Activated CD8-positive, alpha-beta T cell treated with anti-CD3 and anti-CD28 coated beads for 36 hours (primary cell): ENCODE measurements at regions not wholly inside any gene's neighbourhood (a gene's known extent, or its start where the extent isn't known, plus 50 kb on each side); places are given as distances from the start of the nearest gene placed in this dataset.

ENCODE experiments used
- ATAC-seq: fragments of 200-7000 bp; cut with Tn5 transposase; one replicate; pipeline ENCODE4 v1.10.0; 2021; ENCODE audit warnings: mild to moderate bottlenecking, moderate library complexity
- CTCF ChIA-PET: fragments of 350-600 bp; sonication (Branson Sonifier 250); formaldehyde crosslinking; loops from one replicate; lab custom pipeline; 2021; ENCODE audit warnings: antibody characterized with exemption; lab: Charles Lee
- POLR2A ChIA-PET: fragments of 350-600 bp; sonication (Branson Sonifier 250); formaldehyde crosslinking; loops from one replicate; lab custom pipeline; 2021; ENCODE audit warnings: antibody characterized with exemption; lab: Charles Lee
- DNase-seq: peaks from one replicate; pipeline ENCODE4 v3.0.0-alpha.2; 2020
- H3K27ac Mint-ChIP-seq: one replicate; pipeline ENCODE4 v1.8.0; 2021; ENCODE audit warnings: mild to moderate bottlenecking, mixed read lengths
- H3K27me3 Mint-ChIP-seq: one replicate; pipeline ENCODE4 v1.8.0; 2021; ENCODE audit warnings: mixed read lengths
- H3K36me3 Mint-ChIP-seq: one replicate; pipeline ENCODE4 v1.8.0; 2021; ENCODE audit warnings: low read depth, mixed read lengths
- H3K4me1 Mint-ChIP-seq: one replicate; pipeline ENCODE4 v1.8.0; 2021; ENCODE audit warnings: low read depth, mixed read lengths
- H3K4me3 Mint-ChIP-seq: one replicate; pipeline ENCODE4 v1.8.0; 2021; ENCODE audit warnings: mild to moderate bottlenecking, moderate library complexity, mixed read lengths
- H3K9me3 Mint-ChIP-seq: one replicate; pipeline ENCODE4 v1.8.0; 2021; ENCODE audit warnings: mixed read lengths
- intact Hi-C: fragments of 100-400 bp; cut with micrococcal nuclease; formaldehyde crosslinking; loops from one replicate; pipeline ENCODE4 v1.10.0; 2022
- TF ChIP-seq, protein P1 (sequence below): fragments of 200-600 bp; IDR thresholded peaks from one replicate; pipeline ENCODE4 v1.8.0; 2022; ENCODE audit warnings: antibody characterized with exemption, mild to moderate bottlenecking

DNA sequence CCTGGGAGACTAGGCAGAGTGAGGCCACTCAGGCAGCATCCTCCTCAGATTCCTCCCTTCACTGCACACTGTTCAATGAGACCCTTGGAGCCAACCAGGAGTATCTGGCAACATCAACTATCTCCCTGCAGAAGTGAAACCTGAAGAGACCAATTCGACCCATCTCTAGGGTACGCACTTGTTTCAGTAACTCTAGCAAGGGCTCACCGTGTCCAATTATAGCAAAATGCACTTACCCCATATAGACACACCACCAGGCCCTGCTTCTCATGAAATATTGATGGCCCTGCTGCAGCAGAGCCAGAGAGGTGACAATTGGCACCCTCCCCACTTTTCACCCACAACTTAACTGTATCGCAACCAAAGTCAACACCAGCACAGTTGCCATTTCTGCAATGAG lies 196.1 kb upstream of the IGF1R start:
- H3K4me3 Mint-ChIP-seq, result no peak overlapping the region
- TF ChIP-seq, protein P1, sequence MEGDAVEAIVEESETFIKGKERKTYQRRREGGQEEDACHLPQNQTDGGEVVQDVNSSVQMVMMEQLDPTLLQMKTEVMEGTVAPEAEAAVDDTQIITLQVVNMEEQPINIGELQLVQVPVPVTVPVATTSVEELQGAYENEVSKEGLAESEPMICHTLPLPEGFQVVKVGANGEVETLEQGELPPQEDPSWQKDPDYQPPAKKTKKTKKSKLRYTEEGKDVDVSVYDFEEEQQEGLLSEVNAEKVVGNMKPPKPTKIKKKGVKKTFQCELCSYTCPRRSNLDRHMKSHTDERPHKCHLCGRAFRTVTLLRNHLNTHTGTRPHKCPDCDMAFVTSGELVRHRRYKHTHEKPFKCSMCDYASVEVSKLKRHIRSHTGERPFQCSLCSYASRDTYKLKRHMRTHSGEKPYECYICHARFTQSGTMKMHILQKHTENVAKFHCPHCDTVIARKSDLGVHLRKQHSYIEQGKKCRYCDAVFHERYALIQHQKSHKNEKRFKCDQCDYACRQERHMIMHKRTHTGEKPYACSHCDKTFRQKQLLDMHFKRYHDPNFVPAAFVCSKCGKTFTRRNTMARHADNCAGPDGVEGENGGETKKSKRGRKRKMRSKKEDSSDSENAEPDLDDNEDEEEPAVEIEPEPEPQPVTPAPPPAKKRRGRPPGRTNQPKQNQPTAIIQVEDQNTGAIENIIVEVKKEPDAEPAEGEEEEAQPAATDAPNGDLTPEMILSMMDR, result no peak
- no peaks in the 10 kb centered on the region for H3K9me3 Mint-ChIP-seq
- H3K4me1 Mint-ChIP-seq, result no peaks in the 10 kb centered on the region
- no peaks in the 10 kb centered on the region for H3K36me3 Mint-ChIP-seq
- no peak for ATAC-seq
- ChIA-PET CTCF (interaction anchor here (1.2 to 1.5 kb wide), 2 partner anchors 9 to 30 kb away, joined by 4 read pairs; no protein-coding TSS in a partner anchor), POLR2A (interaction anchor here (0.6 kb wide), 1 partner anchor 453 kb away, joined by 3 read pairs; no protein-coding TSS in a partner anchor)
- no peak for DNase-seq
- peaks cover 3% of the 10 kb centered on the region for H3K27me3 Mint-ChIP-seq
- intact Hi-C loops, result no loop called here
- H3K27ac Mint-ChIP-seq, result no peak overlapping the region

- ChIA-PET CTCF (no interaction called here), POLR2A (interaction anchor here (0.6 kb wide), 1 partner anchor 124 kb away, joined by 3 read pairs; no protein-coding TSS in a partner anchor)
- H3K4me1 Mint-ChIP-seq, result no peaks in the 10 kb centered on the region
- intact Hi-C loops, result no loop called here
- H3K4me3 Mint-ChIP-seq, result no peak overlapping the region
- H3K27ac Mint-ChIP-seq, result no peak overlapping the region
- peaks cover 16% of the 10 kb centered on the region for H3K27me3 Mint-ChIP-seq
- no peak for ATAC-seq
- H3K9me3 Mint-ChIP-seq, result no peaks in the 10 kb centered on the region
- TF ChIP-seq, protein P1, result no peak
- DNase-seq, result no peak
- H3K36me3 Mint-ChIP-seq, result no peaks in the 10 kb centered on the region
Measured at GRCh38 chr15:98455904-98456303, 192.4 kb upstream of the IGF1R start.

- DNase-seq, result no peak
- CTCF ChIA-PET, result interaction anchor here (0.9 kb wide), 1 partner anchor 10 kb away, joined by 4 read pairs; no protein-coding TSS in a partner anchor
- no peak overlapping the region for H3K4me3 Mint-ChIP-seq
- TF ChIP-seq, protein P1, result no peak
- H3K9me3 Mint-ChIP-seq, result peaks cover 22% of the 10 kb centered on the region
- no peaks in the 10 kb centered on the region for H3K36me3 Mint-ChIP-seq
- no peak for ATAC-seq
- peaks cover 2% of the 10 kb centered on the region for H3K27me3 Mint-ChIP-seq
- H3K4me1 Mint-ChIP-seq, result no peaks in the 10 kb centered on the region
- intact Hi-C loops, result no loop called here
- POLR2A ChIA-PET, result no interaction called here
- no peak overlapping the region for H3K27ac Mint-ChIP-seq
Measured at GRCh38 chr15:98476559-98476958, 171.8 kb upstream of the IGF1R start.

DNA sequence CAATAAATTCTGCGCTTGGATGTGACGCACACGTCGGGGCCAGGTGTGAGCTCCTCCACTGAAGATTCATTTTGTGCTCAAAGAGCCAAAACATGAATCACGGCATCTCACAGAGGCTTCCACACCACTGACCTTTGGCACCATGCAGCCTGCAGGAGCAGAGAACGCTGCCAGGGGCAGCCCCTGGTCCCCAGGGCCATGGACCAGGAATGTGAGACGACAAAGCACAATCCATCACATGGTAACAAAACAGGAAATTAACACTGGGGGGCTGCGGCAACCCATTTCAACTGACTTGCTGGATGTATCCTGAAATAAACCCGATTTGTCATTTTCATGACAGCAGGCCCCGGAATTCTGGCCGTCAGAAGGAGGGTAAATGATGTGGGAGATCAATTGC lies 167.5 kb upstream of the IGF1R start:
- Mint-ChIP-seq H3K27me3 (no peaks in the 10 kb centered on the region), H3K9me3 (peaks cover 14% of the 10 kb centered on the region), H3K27ac (no peak overlapping the region), H3K4me3 (no peak overlapping the region), H3K36me3 (no peaks in the 10 kb centered on the region), H3K4me1 (no peaks in the 10 kb centered on the region)
- intact Hi-C loops, result no loop called here
- DNase-seq (no peak), ATAC-seq (no peak)
- ChIA-PET CTCF (no interaction called here), POLR2A (no interaction called here)
- TF ChIP-seq, protein P1, result no peak

- H3K4me1 Mint-ChIP-seq, result no peaks in the 10 kb centered on the region
- no peak for ATAC-seq
- H3K27ac Mint-ChIP-seq, result no peak overlapping the region
- H3K27me3 Mint-ChIP-seq, result no peaks in the 10 kb centered on the region
- DNase-seq, result no peak
- no peaks in the 10 kb centered on the region for H3K9me3 Mint-ChIP-seq
- ChIA-PET CTCF (no interaction called here), POLR2A (no interaction called here)
- H3K4me3 Mint-ChIP-seq, result no peak overlapping the region
- TF ChIP-seq, protein P1, result no peak
- H3K36me3 Mint-ChIP-seq, result no peaks in the 10 kb centered on the region
- intact Hi-C loops, result no loop called here
Measured at GRCh38 chr15:98483575-98484130, 164.7 kb upstream of the IGF1R start.
